ENCODE measurements at regions not wholly inside any gene's neighbourhood (a gene's known extent, or its start where the extent isn't known, plus 50 kb on each side); places are given as distances from the start of the nearest gene placed in this dataset.

DNA sequence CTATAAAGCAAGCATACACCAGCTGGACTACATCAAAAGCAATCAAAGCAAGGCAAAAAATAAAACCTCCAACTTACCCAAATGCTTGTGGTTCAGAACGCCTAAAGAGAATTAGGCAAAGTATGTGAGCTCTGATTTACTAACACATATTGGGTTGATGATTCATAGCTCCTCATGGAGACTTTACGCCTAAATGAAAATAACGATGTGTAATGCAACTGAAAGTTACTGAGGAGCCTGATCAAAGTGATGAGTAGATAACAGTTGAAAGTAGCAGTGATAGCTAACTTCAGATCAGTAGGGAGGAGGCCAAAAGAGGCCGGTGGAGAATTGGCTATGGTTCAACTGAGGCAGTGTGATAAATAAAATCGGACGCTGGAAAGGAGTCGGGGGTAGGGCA is 85.0 kb downstream of the MPP7 start:
- POLR2A ChIA-PET = no interaction called here
- Mint-ChIP-seq H3K27me3 (no peaks in the 10 kb centered on the region), H3K4me3 (peak overlapping the region in 1 of 3 donors; percentile 7), H3K36me3 (peaks cover 10% of the 10 kb centered on the region), H3K4me1 (peaks cover 52 to 58% (median 57%) of the 10 kb centered on the region in 3 donors), H3K27ac (peak overlapping the region in 1 of 2 donors; percentile 40), H3K9me3 (no peaks in the 10 kb centered on the region)
- Histone ChIP-seq H3K4me3 (ENCODE audit: control insufficient read depth in 1 of 2, extremely low read depth in 1 of 2, low read length in 1 of 2) (no peak overlapping the region), H3K9me3 (no peaks in the 10 kb centered on the region), H3K36me3 (ENCODE audit: control insufficient read depth in 2 of 2, extremely low read depth in 1 of 2, insufficient read depth in 1 of 2, low read length in 1 of 2) (peaks cover 0 to under 1% of the 10 kb centered on the region in 2 donors), H3K4me1 (ENCODE audit: control insufficient read depth in 1 of 2, extremely low read depth in 1 of 2, insufficient read depth in 2 of 2, low read length in 2 of 2) (peaks cover 0 to 5% of the 10 kb centered on the region in 2 experiments), H3K27ac (ENCODE audit: low read length) (no peak overlapping the region), H3K27me3 (replicated peaks in 1 of 2; ENCODE audit: control insufficient read depth in 2 of 2, extremely low read depth in 1 of 2, insufficient read depth in 2 of 2, low read length in 1 of 2) (no peaks in the 10 kb centered on the region)
- CTCF ChIA-PET = no interaction called here
- 18% methylated on average over 3 of the region's 7 CpGs for WGBS (ENCODE audit: insufficient coverage)
- DNase-seq = peak in 1 of 35 experiments; percentile 6
- peak; percentile 48 to 63 (median 54) for ATAC-seq (replicated peaks in 1 of 4)

DNA sequence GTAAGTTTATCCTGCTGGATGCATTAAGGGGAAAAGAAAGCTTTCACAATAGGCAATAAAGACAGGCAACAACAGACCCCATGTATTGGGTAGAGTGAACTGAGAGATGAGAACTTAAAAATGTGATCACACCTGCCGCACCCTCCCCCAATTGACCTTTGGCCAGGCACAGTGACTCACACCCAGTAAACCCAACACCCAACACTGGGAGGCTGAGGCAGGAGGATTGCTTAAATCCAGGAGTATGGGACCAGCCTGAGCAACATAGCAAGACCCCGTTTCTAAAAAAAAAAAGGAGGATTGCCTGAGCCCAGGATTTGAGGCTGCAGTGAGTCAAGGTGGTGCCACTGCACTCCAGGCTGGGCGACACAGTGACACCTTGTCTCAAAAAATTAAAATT is 86.9 kb downstream of the MPP7 start:
- H3K27me3 ChIP-seq (replicated peaks in 1 of 2; ENCODE audit: control insufficient read depth in 2 of 2, extremely low read depth in 1 of 2, insufficient read depth in 2 of 2, low read length in 1 of 2) = no peaks in the 10 kb centered on the region
- ATAC-seq (replicated peaks in 1 of 4) = no peak
- H3K4me3 ChIP-seq (ENCODE audit: control insufficient read depth in 1 of 2, extremely low read depth in 1 of 2, low read length in 1 of 2) = no peak overlapping the region
- peaks cover 45 to 53% (median 51%) of the 10 kb centered on the region in 3 donors for H3K4me1 Mint-ChIP-seq
- DNase-seq = no peak
- H3K27me3 Mint-ChIP-seq = no peaks in the 10 kb centered on the region
- H3K9me3 Mint-ChIP-seq = no peaks in the 10 kb centered on the region
- no CpG with 5 or more reads among the region's 3 CpGs for WGBS (ENCODE audit: insufficient coverage)
- no peak overlapping the region for H3K4me3 Mint-ChIP-seq
- H3K27ac ChIP-seq (ENCODE audit: low read length) = no peak overlapping the region
- no peaks in the 10 kb centered on the region for H3K9me3 ChIP-seq
- ChIA-PET POLR2A (no interaction called here), CTCF (no interaction called here)
- H3K27ac Mint-ChIP-seq = no peak overlapping the region
- peaks cover 28% of the 10 kb centered on the region for H3K36me3 Mint-ChIP-seq
- peaks cover 0 to 5% of the 10 kb centered on the region in 2 experiments for H3K4me1 ChIP-seq (ENCODE audit: control insufficient read depth in 1 of 2, extremely low read depth in 1 of 2, insufficient read depth in 2 of 2, low read length in 2 of 2)
- H3K36me3 ChIP-seq (ENCODE audit: control insufficient read depth in 2 of 2, extremely low read depth in 1 of 2, insufficient read depth in 1 of 2, low read length in 1 of 2) = peaks cover 0 to 7% of the 10 kb centered on the region in 2 donors

- ChIA-PET CTCF (interaction anchor here (0.6 to 0.7 kb wide), 4 partner anchors 90 to 939 kb away, joined by 3 to 6 read pairs (median 4); no protein-coding TSS in a partner anchor), POLR2A (interaction anchor here in 1 of 2 donors (0.5 kb wide), 1 partner anchor 98 kb away, joined by 3 read pairs; no protein-coding TSS in a partner anchor)
- Mint-ChIP-seq H3K9me3 (no peaks in the 10 kb centered on the region), H3K27me3 (no peaks in the 10 kb centered on the region), H3K36me3 (peaks cover 39% of the 10 kb centered on the region), H3K4me1 (peaks cover 34 to 43% (median 39%) of the 10 kb centered on the region in 3 donors), H3K27ac (no peak overlapping the region), H3K4me3 (no peak overlapping the region)
- H3K36me3 ChIP-seq (ENCODE audit: control insufficient read depth in 2 of 2, extremely low read depth in 1 of 2, insufficient read depth in 1 of 2, low read length in 1 of 2) = peaks cover 0 to 7% of the 10 kb centered on the region in 2 donors
- H3K4me1 ChIP-seq (ENCODE audit: control insufficient read depth in 1 of 2, extremely low read depth in 1 of 2, insufficient read depth in 2 of 2, low read length in 2 of 2) = peaks cover 0 to 5% of the 10 kb centered on the region in 2 experiments
- H3K27me3 ChIP-seq (replicated peaks in 1 of 2; ENCODE audit: control insufficient read depth in 2 of 2, extremely low read depth in 1 of 2, insufficient read depth in 2 of 2, low read length in 1 of 2) = no peaks in the 10 kb centered on the region
- DNase-seq (no peak), ATAC-seq (replicated peaks in 1 of 4) (no peak)
- H3K27ac ChIP-seq (ENCODE audit: low read length) = no peak overlapping the region
- no peaks in the 10 kb centered on the region for H3K9me3 ChIP-seq
- no peak overlapping the region for H3K4me3 ChIP-seq (ENCODE audit: control insufficient read depth in 1 of 2, extremely low read depth in 1 of 2, low read length in 1 of 2)
- WGBS (ENCODE audit: insufficient coverage) = 100% methylated on average over 2 of the region's 6 CpGs
Measured at GRCh38 chr10:28214219-28214618, 88.6 kb downstream of the MPP7 start.

GRCh38 chr10:28211759-28212158 is 91.1 kb downstream of the MPP7 start:
- Histone ChIP-seq H3K27ac (ENCODE audit: low read length) (no peak overlapping the region), H3K36me3 (ENCODE audit: control insufficient read depth in 2 of 2, extremely low read depth in 1 of 2, insufficient read depth in 1 of 2, low read length in 1 of 2) (peaks cover 4 to 7% of the 10 kb centered on the region in 2 donors), H3K27me3 (replicated peaks in 1 of 2; ENCODE audit: control insufficient read depth in 2 of 2, extremely low read depth in 1 of 2, insufficient read depth in 2 of 2, low read length in 1 of 2) (no peaks in the 10 kb centered on the region), H3K4me1 (ENCODE audit: control insufficient read depth in 1 of 2, extremely low read depth in 1 of 2, insufficient read depth in 2 of 2, low read length in 2 of 2) (no peaks in the 10 kb centered on the region), H3K4me3 (ENCODE audit: control insufficient read depth in 1 of 2, extremely low read depth in 1 of 2, low read length in 1 of 2) (no peak overlapping the region), H3K9me3 (no peaks in the 10 kb centered on the region)
- Mint-ChIP-seq H3K9me3 (peaks cover 0 to 11% (median 4%) of the 10 kb centered on the region in 3 donors), H3K4me3 (no peak overlapping the region), H3K36me3 (peaks cover 54% of the 10 kb centered on the region), H3K4me1 (peaks cover 19 to 24% (median 20%) of the 10 kb centered on the region in 3 donors), H3K27me3 (no peaks in the 10 kb centered on the region), H3K27ac (no peak overlapping the region)
- DNase-seq (no peak), ATAC-seq (replicated peaks in 1 of 4) (no peak)
- ChIA-PET CTCF (interaction anchor here in 1 of 2 donors (0.6 kb wide), 2 partner anchors 43 to 226 kb away, joined by 3 to 4 read pairs; no protein-coding TSS in a partner anchor), POLR2A (no interaction called here)
- whole genome bisulfite sequencing (ENCODE audit: insufficient coverage) = 88% methylated on average over 1 of the region's 5 CpGs

DNA sequence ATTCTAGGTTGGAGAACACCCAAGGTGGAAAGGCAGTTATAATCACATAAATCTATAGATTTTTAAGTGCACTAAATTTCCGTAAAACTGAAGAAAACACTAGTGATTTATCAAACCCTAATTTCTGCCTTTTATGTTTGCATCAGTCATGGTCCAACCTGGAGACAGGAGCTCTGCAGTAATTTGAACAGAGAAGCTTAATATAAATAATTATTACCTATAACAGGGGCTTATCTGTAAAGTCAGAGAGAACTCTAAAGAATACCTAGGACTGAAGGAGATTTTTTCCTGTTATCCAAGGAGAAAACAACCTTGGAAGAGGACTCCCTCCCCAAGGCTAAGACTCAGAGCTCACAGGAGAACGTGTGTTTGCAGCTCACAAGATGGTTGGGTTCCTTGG is 95.1 kb downstream of the MPP7 start:
- no peaks in the 10 kb centered on the region for H3K9me3 ChIP-seq
- Mint-ChIP-seq H3K36me3 (peaks cover 65% of the 10 kb centered on the region), H3K4me1 (peaks cover 0 to 10% (median 6%) of the 10 kb centered on the region in 3 donors), H3K27ac (no peak overlapping the region), H3K4me3 (no peak overlapping the region), H3K9me3 (peaks cover 0 to 11% (median 4%) of the 10 kb centered on the region in 3 donors), H3K27me3 (no peaks in the 10 kb centered on the region)
- DNase-seq = no peak
- no peak for ATAC-seq (replicated peaks in 1 of 4)
- no peak overlapping the region for H3K27ac ChIP-seq (ENCODE audit: low read length)
- ChIA-PET POLR2A (no interaction called here), CTCF (no interaction called here)
- no peak overlapping the region for H3K4me3 ChIP-seq (ENCODE audit: control insufficient read depth in 1 of 2, extremely low read depth in 1 of 2, low read length in 1 of 2)
- peaks cover 4 to 7% of the 10 kb centered on the region in 2 donors for H3K36me3 ChIP-seq (ENCODE audit: control insufficient read depth in 2 of 2, extremely low read depth in 1 of 2, insufficient read depth in 1 of 2, low read length in 1 of 2)
- no peaks in the 10 kb centered on the region for H3K4me1 ChIP-seq (ENCODE audit: control insufficient read depth in 1 of 2, extremely low read depth in 1 of 2, insufficient read depth in 2 of 2, low read length in 2 of 2)
- WGBS (ENCODE audit: insufficient coverage) = no CpG with 5 or more reads among the region's 2 CpGs
- no peaks in the 10 kb centered on the region for H3K27me3 ChIP-seq (replicated peaks in 1 of 2; ENCODE audit: control insufficient read depth in 2 of 2, extremely low read depth in 1 of 2, insufficient read depth in 2 of 2, low read length in 1 of 2)

- Mint-ChIP-seq H3K27ac (no peak overlapping the region), H3K9me3 (peaks cover 0 to under 1% (median 0%) of the 10 kb centered on the region in 3 donors), H3K4me1 (peaks cover 6 to 15% (median 11%) of the 10 kb centered on the region in 3 donors), H3K4me3 (no peak overlapping the region), H3K27me3 (no peaks in the 10 kb centered on the region), H3K36me3 (peaks cover 50% of the 10 kb centered on the region)
- H3K27ac ChIP-seq (ENCODE audit: low read length) = no peak overlapping the region
- no peak overlapping the region for H3K4me3 ChIP-seq (ENCODE audit: control insufficient read depth in 1 of 2, extremely low read depth in 1 of 2, low read length in 1 of 2)
- H3K27me3 ChIP-seq (replicated peaks in 1 of 2; ENCODE audit: control insufficient read depth in 2 of 2, extremely low read depth in 1 of 2, insufficient read depth in 2 of 2, low read length in 1 of 2) = no peaks in the 10 kb centered on the region
- no peaks in the 10 kb centered on the region for H3K4me1 ChIP-seq (ENCODE audit: control insufficient read depth in 1 of 2, extremely low read depth in 1 of 2, insufficient read depth in 2 of 2, low read length in 2 of 2)
- no peak for ATAC-seq (replicated peaks in 1 of 4)
- ChIA-PET CTCF (interaction anchor here (0.6 kb wide), 2 partner anchors 14 to 336 kb away, joined by 5 to 9 read pairs; no protein-coding TSS in a partner anchor), POLR2A (interaction anchor here (0.6 kb wide), 2 partner anchors 167 to 810 kb away, joined by 3 to 4 read pairs; no protein-coding TSS in a partner anchor)
- DNase-seq = no peak
- peaks cover 3 to 4% of the 10 kb centered on the region in 2 donors for H3K36me3 ChIP-seq (ENCODE audit: control insufficient read depth in 2 of 2, extremely low read depth in 1 of 2, insufficient read depth in 1 of 2, low read length in 1 of 2)
- WGBS (ENCODE audit: insufficient coverage) = no CpG with 5 or more reads among the region's 5 CpGs
- no peaks in the 10 kb centered on the region for H3K9me3 ChIP-seq
Measured at GRCh38 chr10:28202941-28203352, 99.9 kb downstream of the MPP7 start.

Measured in T-cell (primary cell).